ENCODE measurements at regions not wholly inside any gene's neighbourhood (a gene's known extent, or its start where the extent isn't known, plus 50 kb on each side); places are given as distances from the start of the nearest gene placed in this dataset.

- TF ChIP-seq CTCF (conservative IDR thresholded peaks at IDR 0.05; ENCODE audit: control insufficient read depth, insufficient read depth, low read depth, low read length) = no peak
- no peak overlapping the region for H3K4me3 ChIP-seq (ENCODE audit: control insufficient read depth, low read depth, low read length)
- DNase-seq (ENCODE audit: low read depth) = no peak
These were observed 193.0 kb upstream of the RARB start for GRCh38 chr3:25235031-25235430.

GRCh38 chr3:25235466-25235865 is 192.6 kb upstream of the RARB start:
- no peak for DNase-seq (ENCODE audit: low read depth)
- H3K4me3 ChIP-seq (ENCODE audit: control insufficient read depth, low read depth, low read length) = no peak overlapping the region
- TF ChIP-seq CTCF (conservative IDR thresholded peaks at IDR 0.05; ENCODE audit: control insufficient read depth, insufficient read depth, low read depth, low read length) = no peak

GRCh38 chr3:25237602-25238001 is 190.5 kb upstream of the RARB start:
- H3K4me3 ChIP-seq (ENCODE audit: control insufficient read depth, low read depth, low read length) = no peak overlapping the region
- no peak for DNase-seq (ENCODE audit: low read depth)
- no peak for TF ChIP-seq CTCF (conservative IDR thresholded peaks at IDR 0.05; ENCODE audit: control insufficient read depth, insufficient read depth, low read depth, low read length)

- TF ChIP-seq CTCF (conservative IDR thresholded peaks at IDR 0.05; ENCODE audit: control insufficient read depth, insufficient read depth, low read depth, low read length) = no peak
- no peak overlapping the region for H3K4me3 ChIP-seq (ENCODE audit: control insufficient read depth, low read depth, low read length)
- DNase-seq (ENCODE audit: low read depth) = no peak
These were observed 189.0 kb upstream of the RARB start for GRCh38 chr3:25239042-25239441.

- no peak overlapping the region for H3K4me3 ChIP-seq (ENCODE audit: control insufficient read depth, low read depth, low read length)
- DNase-seq (ENCODE audit: low read depth) = no peak
- TF ChIP-seq CTCF (conservative IDR thresholded peaks at IDR 0.05; ENCODE audit: control insufficient read depth, insufficient read depth, low read depth, low read length) = no peak
These were observed 181.2 kb upstream of the RARB start for GRCh38 chr3:25246913-25247312.

GRCh38 chr3:25252291-25252690 is 175.8 kb upstream of the RARB start:
- no peak for TF ChIP-seq CTCF (conservative IDR thresholded peaks at IDR 0.05; ENCODE audit: control insufficient read depth, insufficient read depth, low read depth, low read length)
- H3K4me3 ChIP-seq (ENCODE audit: control insufficient read depth, low read depth, low read length) = no peak overlapping the region
- DNase-seq (ENCODE audit: low read depth) = no peak

GRCh38 chr3:25257026-25257425 is 171.0 kb upstream of the RARB start:
- H3K4me3 ChIP-seq (ENCODE audit: control insufficient read depth, low read depth, low read length) = no peak overlapping the region
- peak; percentile 10 for DNase-seq (ENCODE audit: low read depth)
- TF ChIP-seq CTCF (conservative IDR thresholded peaks at IDR 0.05; ENCODE audit: control insufficient read depth, insufficient read depth, low read depth, low read length) = no peak
